NT2/D1 (cell line): ENCODE measurements at regions not wholly inside any gene's neighbourhood (a gene's known extent, or its start where the extent isn't known, plus 50 kb on each side); places are given as distances from the start of the nearest gene placed in this dataset.

Experiments used
- DNase-seq: peaks from one replicate; pipeline ENCODE4 v3.0.0-alpha.2; 2011; ENCODE audit warnings: low read depth, low spot score
- H3K27me3 ChIP-seq: 2 replicates; pipeline ENCODE4 v1.6.0; 2011; ENCODE audit warnings: mild to moderate bottlenecking; ENCODE audit not compliant: insufficient read length, insufficient read depth
- H3K36me3 ChIP-seq: 2 replicates; pipeline ENCODE4 v1.6.1; 2011; ENCODE audit warnings: mild to moderate bottlenecking, low read length, mixed read lengths; ENCODE audit not compliant: insufficient read depth, insufficient read length
- H3K4me1 ChIP-seq: 2 replicates; pipeline ENCODE4 v1.5.1; 2011; ENCODE audit not compliant: insufficient read depth, insufficient read length
- H3K4me3 ChIP-seq: 2 replicates; pipeline ENCODE4 v1.5.1; 2011; ENCODE audit warnings: low read depth; ENCODE audit not compliant: insufficient read length
- H3K9ac ChIP-seq: 2 replicates; pipeline ENCODE4 v1.6.0; 2011; ENCODE audit warnings: low read depth; ENCODE audit not compliant: insufficient read length
- H3K9me3 ChIP-seq: 2 replicates; pipeline ENCODE4 v1.5.1; 2011; ENCODE audit warnings: mild to moderate bottlenecking, low read length; ENCODE audit not compliant: insufficient read depth
- SUZ12 ChIP-seq: IDR thresholded peaks from 2 replicates; pipeline ENCODE4 v1.6.1; 2011; ENCODE audit not compliant: insufficient read length, insufficient read depth; ENCODE audit errors: extremely low read depth
- YY1 ChIP-seq: IDR thresholded peaks from 2 replicates; pipeline ENCODE4 v1.6.1; 2011; ENCODE audit not compliant: insufficient read length, insufficient read depth
- ZNF274 ChIP-seq: IDR thresholded peaks from 2 replicates; pipeline ENCODE4 v1.6.1; 2011; ENCODE audit warnings: mild to moderate bottlenecking, low read depth, low read length

- Histone ChIP-seq H3K36me3 (no peaks in the 10 kb centered on the region), H3K9me3 (peaks cover 30% of the 10 kb centered on the region; the same call in 1 of the 2 replicates), H3K27me3 (no peaks in the 10 kb centered on the region), H3K4me3 (no peak overlapping the region), H3K9ac (no peak overlapping the region), H3K4me1 (peaks cover 10% of the 10 kb centered on the region)
- no peak for DNase-seq
- TF ChIP-seq SUZ12: no peak
- no peak for TF ChIP-seq YY1
- TF ChIP-seq ZNF274: no peak
Measured at GRCh38 chr2:128421286-128421685, 102.6 kb upstream of the HS6ST1 start.

- Histone ChIP-seq H3K27me3 (no peaks in the 10 kb centered on the region), H3K36me3 (no peaks in the 10 kb centered on the region), H3K4me3 (no peak overlapping the region), H3K9ac (no peak overlapping the region), H3K4me1 (peaks cover 11% of the 10 kb centered on the region), H3K9me3 (peaks cover 30% of the 10 kb centered on the region; the same call in 1 of the 2 replicates)
- TF ChIP-seq SUZ12 (no peak), YY1 (no peak), ZNF274 (no peak)
- no peak for DNase-seq
Measured at GRCh38 chr2:128421861-128422311, 103.2 kb upstream of the HS6ST1 start.

- DNase-seq: no peak
- no peak for TF ChIP-seq SUZ12
- no peak for TF ChIP-seq ZNF274
- TF ChIP-seq YY1: no peak
- no peaks in the 10 kb centered on the region for H3K27me3 ChIP-seq
- no peaks in the 10 kb centered on the region for H3K36me3 ChIP-seq
- H3K4me1 ChIP-seq: peaks cover 11% of the 10 kb centered on the region
- no peak overlapping the region for H3K9ac ChIP-seq
- peaks cover 30% of the 10 kb centered on the region; the same call in 1 of the 2 replicates for H3K9me3 ChIP-seq
- no peak overlapping the region for H3K4me3 ChIP-seq
Measured at GRCh38 chr2:128422571-128422970, 103.9 kb upstream of the HS6ST1 start.

- Histone ChIP-seq H3K36me3 (no peaks in the 10 kb centered on the region), H3K9me3 (peaks cover 30% of the 10 kb centered on the region; the same call in 1 of the 2 replicates), H3K4me3 (no peak overlapping the region), H3K4me1 (peaks cover 13% of the 10 kb centered on the region), H3K9ac (no peak overlapping the region), H3K27me3 (no peaks in the 10 kb centered on the region)
- DNase-seq: no peak
- TF ChIP-seq ZNF274 (no peak), YY1 (no peak), SUZ12 (no peak)
Measured at GRCh38 chr2:128423788-128424165, 105.1 kb upstream of the HS6ST1 start.

GRCh38 chr2:128424406-128425171 is 105.9 kb upstream of the HS6ST1 start:
- TF ChIP-seq YY1: no peak
- TF ChIP-seq ZNF274: no peak
- no peak for TF ChIP-seq SUZ12
- DNase-seq: no peak
- no peak overlapping the region for H3K4me3 ChIP-seq
- no peaks in the 10 kb centered on the region for H3K27me3 ChIP-seq
- H3K36me3 ChIP-seq: no peaks in the 10 kb centered on the region
- H3K9ac ChIP-seq: peak overlapping the region; percentile 16
- H3K9me3 ChIP-seq: peaks cover 35% of the 10 kb centered on the region
- H3K4me1 ChIP-seq: peaks cover 13% of the 10 kb centered on the region

- Histone ChIP-seq H3K4me3 (no peak overlapping the region), H3K36me3 (no peaks in the 10 kb centered on the region), H3K9me3 (peaks cover 35% of the 10 kb centered on the region), H3K9ac (no peak overlapping the region), H3K27me3 (no peaks in the 10 kb centered on the region), H3K4me1 (peaks cover 13% of the 10 kb centered on the region)
- no peak for DNase-seq
- TF ChIP-seq YY1 (no peak), ZNF274 (no peak), SUZ12 (no peak)
Measured at GRCh38 chr2:128425216-128425615, 106.5 kb upstream of the HS6ST1 start.

- Histone ChIP-seq H3K27me3 (no peaks in the 10 kb centered on the region), H3K4me3 (no peak overlapping the region), H3K4me1 (peaks cover 13% of the 10 kb centered on the region), H3K36me3 (no peaks in the 10 kb centered on the region), H3K9ac (no peak overlapping the region), H3K9me3 (peaks cover 37% of the 10 kb centered on the region)
- TF ChIP-seq YY1: no peak
- TF ChIP-seq ZNF274: no peak
- TF ChIP-seq SUZ12: no peak
- DNase-seq: no peak
Measured at GRCh38 chr2:128425731-128426620, 107.3 kb upstream of the HS6ST1 start.
